ENCODE measurements at regions not wholly inside any gene's neighbourhood (a gene's known extent, or its start where the extent isn't known, plus 50 kb on each side); places are given as distances from the start of the nearest gene placed in this dataset.
"Not testable (repeated sequence)": the region's sequence is repeated elsewhere in the genome, so short reads cannot be mapped to it uniquely, and the experiment has no call there.

- no peak for DNase-seq
Observed at GRCh38 chr4:187478292-187479140, 517.1 kb upstream of the ZFP42 start.

- DNase-seq = no peak
Observed at GRCh38 chr4:187479511-187479910, 516.1 kb upstream of the ZFP42 start.

- no peak for DNase-seq
Observed at GRCh38 chr4:187480146-187481145, 515.1 kb upstream of the ZFP42 start.

- no peak for DNase-seq
Observed at GRCh38 chr4:187484186-187484585, 511.4 kb upstream of the ZFP42 start.

GRCh38 chr4:187485676-187486075, 509.9 kb upstream of the ZFP42 start:
- no peak for DNase-seq

- no peak for DNase-seq
Observed at GRCh38 chr4:187491286-187491685, 504.3 kb upstream of the ZFP42 start.

GRCh38 chr4:187491959-187492358, 503.6 kb upstream of the ZFP42 start:
- no peak for DNase-seq

GRCh38 chr4:187493661-187494060, 501.9 kb upstream of the ZFP42 start:
- no peak for DNase-seq

GRCh38 chr4:187499956-187500355, 495.6 kb upstream of the ZFP42 start:
- DNase-seq = no peak

- no peak for DNase-seq
Observed at GRCh38 chr4:187500796-187501195, 494.8 kb upstream of the ZFP42 start.

GRCh38 chr4:187501731-187502130, 493.8 kb upstream of the ZFP42 start:
- no peak for DNase-seq

- DNase-seq = no peak
Observed at GRCh38 chr4:187504974-187505797, 490.4 kb upstream of the ZFP42 start.

GRCh38 chr4:187505798-187506141, 489.8 kb upstream of the ZFP42 start:
- not testable (repeated sequence) for DNase-seq

GRCh38 chr4:187516224-187516623, 479.3 kb upstream of the ZFP42 start:
- no peak for DNase-seq

- no peak for DNase-seq
Observed at GRCh38 chr4:187541666-187542065, 453.9 kb upstream of the ZFP42 start.

- DNase-seq = no peak
Observed at GRCh38 chr4:187544461-187545053, 451.0 kb upstream of the ZFP42 start.

GRCh38 chr4:187547316-187547715, 448.3 kb upstream of the ZFP42 start:
- DNase-seq = no peak

- no peak for DNase-seq
Observed at GRCh38 chr4:187550256-187550950, 445.2 kb upstream of the ZFP42 start.

GRCh38 chr4:187552781-187553180, 442.8 kb upstream of the ZFP42 start:
- no peak for DNase-seq

- DNase-seq = no peak
Observed at GRCh38 chr4:187555174-187555573, 440.4 kb upstream of the ZFP42 start.

Data from amygdala (tissue), 56 donors.